Stimulated activated CD4-positive, alpha-beta T cell treated with anti-CD3 and anti-CD28 coated beads, Interleukin-12 subunit alpha, Interleukin-12 subunit beta, amount 100 ng/mL, for 4 hours (primary cell): ENCODE measurements at regions not wholly inside any gene's neighbourhood (a gene's known extent, or its start where the extent isn't known, plus 50 kb on each side); places are given as distances from the start of the nearest gene placed in this dataset.
"Not testable (repeated sequence)": the region's sequence is repeated elsewhere in the genome, so short reads cannot be mapped to it uniquely, and the experiment has no call there.

ENCODE experiments used
- DNase-seq: peaks from one replicate; pipeline ENCODE4 v3.0.0-alpha.2; 2020

- not testable (repeated sequence) for DNase-seq
Measured at GRCh38 chr7:5121256-5121655, 68.8 kb upstream of the WIPI2 start.

DNA sequence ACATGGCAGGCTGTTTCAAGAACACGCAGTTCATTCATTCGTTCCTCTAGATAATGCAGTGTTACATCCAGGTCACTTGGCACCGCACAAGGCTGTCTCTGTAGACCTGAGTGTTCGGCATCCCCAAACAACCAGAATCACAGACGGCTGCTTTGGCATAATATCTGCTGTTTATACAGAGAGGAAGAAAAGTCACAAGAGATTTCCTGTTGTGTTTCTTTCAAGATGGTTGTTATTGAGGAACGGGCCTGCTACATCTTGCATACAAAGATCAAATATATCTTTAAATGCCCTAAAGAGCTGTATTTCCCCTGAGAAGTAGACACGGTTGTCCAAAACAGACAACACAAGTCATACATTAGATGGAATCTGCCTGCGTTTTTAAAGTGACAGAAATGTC lies 58.8 kb upstream of the WIPI2 start:
- not testable (repeated sequence) for DNase-seq

DNA sequence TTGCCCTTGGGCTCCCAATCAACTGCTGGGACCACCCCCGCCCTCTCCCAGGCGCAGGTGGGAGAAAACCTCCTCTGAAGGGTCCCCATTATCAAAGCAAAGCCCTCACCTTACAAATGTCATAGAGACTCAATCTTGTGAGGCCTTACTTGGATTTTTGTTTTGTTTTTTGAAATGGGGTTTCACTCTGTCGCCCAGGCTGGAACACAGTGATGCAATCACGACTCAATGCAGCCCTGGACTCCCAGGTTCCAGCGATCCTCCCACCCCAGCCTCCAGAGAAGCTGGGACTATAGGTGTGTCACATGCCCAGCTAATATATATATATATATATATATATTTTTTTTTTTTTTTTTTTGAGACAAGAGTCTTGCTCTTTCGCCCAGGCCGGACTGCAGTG lies 57.5 kb upstream of the WIPI2 start:
- no peak for DNase-seq

- peak; percentile 9 for DNase-seq
Measured at GRCh38 chr7:5139998-5140397, 50.0 kb upstream of the WIPI2 start.
